ENCODE measurements at regions not wholly inside any gene's neighbourhood (a gene's known extent, or its start where the extent isn't known, plus 50 kb on each side); places are given as distances from the start of the nearest gene placed in this dataset.

DNA sequence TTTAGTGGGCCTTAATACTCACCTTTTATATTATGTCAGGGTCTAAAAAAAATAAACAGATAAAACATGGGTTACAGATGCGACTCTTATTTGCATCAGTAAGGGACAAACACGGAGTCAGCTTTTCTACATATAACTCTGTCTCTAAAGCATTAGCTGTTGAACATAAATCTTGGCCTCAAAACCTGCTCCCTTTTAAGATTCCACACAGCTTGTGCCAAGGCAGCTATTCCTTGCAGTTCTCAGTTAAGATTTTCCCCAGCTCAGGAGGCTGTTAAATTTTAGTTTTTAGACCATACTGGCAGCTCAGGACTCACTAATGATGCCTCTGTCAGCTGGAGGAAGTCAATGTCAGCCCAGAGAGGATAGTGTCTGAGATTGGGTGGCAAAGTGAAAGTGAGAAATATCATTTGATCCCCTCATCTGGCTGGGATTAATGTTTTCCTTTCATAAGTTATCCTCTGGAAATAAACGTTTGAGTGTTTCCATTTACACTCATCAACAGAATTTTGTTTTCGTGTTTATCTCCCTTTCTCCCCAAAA, 287.5 kb downstream of the ELAVL2 start:
- TF ChIP-seq, protein P1, sequence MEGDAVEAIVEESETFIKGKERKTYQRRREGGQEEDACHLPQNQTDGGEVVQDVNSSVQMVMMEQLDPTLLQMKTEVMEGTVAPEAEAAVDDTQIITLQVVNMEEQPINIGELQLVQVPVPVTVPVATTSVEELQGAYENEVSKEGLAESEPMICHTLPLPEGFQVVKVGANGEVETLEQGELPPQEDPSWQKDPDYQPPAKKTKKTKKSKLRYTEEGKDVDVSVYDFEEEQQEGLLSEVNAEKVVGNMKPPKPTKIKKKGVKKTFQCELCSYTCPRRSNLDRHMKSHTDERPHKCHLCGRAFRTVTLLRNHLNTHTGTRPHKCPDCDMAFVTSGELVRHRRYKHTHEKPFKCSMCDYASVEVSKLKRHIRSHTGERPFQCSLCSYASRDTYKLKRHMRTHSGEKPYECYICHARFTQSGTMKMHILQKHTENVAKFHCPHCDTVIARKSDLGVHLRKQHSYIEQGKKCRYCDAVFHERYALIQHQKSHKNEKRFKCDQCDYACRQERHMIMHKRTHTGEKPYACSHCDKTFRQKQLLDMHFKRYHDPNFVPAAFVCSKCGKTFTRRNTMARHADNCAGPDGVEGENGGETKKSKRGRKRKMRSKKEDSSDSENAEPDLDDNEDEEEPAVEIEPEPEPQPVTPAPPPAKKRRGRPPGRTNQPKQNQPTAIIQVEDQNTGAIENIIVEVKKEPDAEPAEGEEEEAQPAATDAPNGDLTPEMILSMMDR (IDR thresholded peaks at IDR 0.05; ENCODE audit: poor library complexity, severe bottlenecking), result no peak
- no peak for TF ChIP-seq RAD21 (conservative IDR thresholded peaks at IDR 0.05)
